ENCODE measurements at regions not wholly inside any gene's neighbourhood (a gene's known extent, or its start where the extent isn't known, plus 50 kb on each side); places are given as distances from the start of the nearest gene placed in this dataset.

DNA sequence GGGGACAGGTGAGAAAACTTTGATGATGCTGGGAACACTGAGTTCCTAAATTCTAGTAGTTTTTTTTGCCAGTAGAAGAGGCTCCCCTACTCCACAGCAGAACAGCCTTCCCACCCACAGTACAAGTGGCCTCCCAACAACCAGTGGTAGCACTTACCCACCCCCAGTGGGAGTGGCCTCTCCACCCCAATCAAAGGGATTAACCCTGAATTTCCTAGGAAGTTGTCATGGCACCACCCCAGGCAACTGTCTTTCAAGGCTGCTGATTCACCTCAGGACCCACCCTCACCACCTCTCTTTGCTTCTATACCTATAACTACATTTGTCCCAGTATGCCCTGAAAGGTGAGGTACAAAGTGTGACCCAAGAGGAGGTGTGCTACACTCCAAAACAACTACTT lies 81.4 kb upstream of the PRDX6 start:
- DNase-seq (ENCODE audit: low read depth, low spot score) (no peak), ATAC-seq (peak; percentile 58)
- H3K9me3 ChIP-seq (ENCODE audit: control insufficient read depth in 1 of 2, insufficient read depth in 1 of 2, low read depth in 1 of 2, low read length in 2 of 2): no peaks in the 10 kb centered on the region
- H3K36me3 ChIP-seq (ENCODE audit: control insufficient read depth in 1 of 2, insufficient read depth in 2 of 2, low read length in 2 of 2): no peaks in the 10 kb centered on the region
- H3K27me3 ChIP-seq (ENCODE audit: insufficient read depth, low read length): no peaks in the 10 kb centered on the region
- no peaks in the 10 kb centered on the region for H4K20me1 ChIP-seq (ENCODE audit: insufficient read depth)
- H3K4me2 ChIP-seq (ENCODE audit: low read length): no peak overlapping the region
- TF ChIP-seq JUND (IDR thresholded peaks at IDR 0.05) (no peak), EZH2phosphoT487 (IDR thresholded peaks at IDR 0.05; ENCODE audit: borderline replicate concordance) (no peak)
- TF ChIP-seq, protein P1, sequence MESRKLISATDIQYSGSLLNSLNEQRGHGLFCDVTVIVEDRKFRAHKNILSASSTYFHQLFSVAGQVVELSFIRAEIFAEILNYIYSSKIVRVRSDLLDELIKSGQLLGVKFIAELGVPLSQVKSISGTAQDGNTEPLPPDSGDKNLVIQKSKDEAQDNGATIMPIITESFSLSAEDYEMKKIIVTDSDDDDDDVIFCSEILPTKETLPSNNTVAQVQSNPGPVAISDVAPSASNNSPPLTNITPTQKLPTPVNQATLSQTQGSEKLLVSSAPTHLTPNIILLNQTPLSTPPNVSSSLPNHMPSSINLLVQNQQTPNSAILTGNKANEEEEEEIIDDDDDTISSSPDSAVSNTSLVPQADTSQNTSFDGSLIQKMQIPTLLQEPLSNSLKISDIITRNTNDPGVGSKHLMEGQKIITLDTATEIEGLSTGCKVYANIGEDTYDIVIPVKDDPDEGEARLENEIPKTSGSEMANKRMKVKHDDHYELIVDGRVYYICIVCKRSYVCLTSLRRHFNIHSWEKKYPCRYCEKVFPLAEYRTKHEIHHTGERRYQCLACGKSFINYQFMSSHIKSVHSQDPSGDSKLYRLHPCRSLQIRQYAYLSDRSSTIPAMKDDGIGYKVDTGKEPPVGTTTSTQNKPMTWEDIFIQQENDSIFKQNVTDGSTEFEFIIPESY (IDR thresholded peaks at IDR 0.05; ENCODE audit: extremely low read depth, insufficient replicate concordance, low read length): no peak
- ChIA-PET RAD21 (ENCODE audit: low non-redundant PET in 1 of 2, low total read pairs in 2 of 2, uncharacterized antibody in 2 of 2, unreplicated experiment in 2 of 2) (no interaction called here), POLR2A (no interaction called here), CTCF (no interaction called here)
- no peak overlapping the region for H3K4me3 ChIP-seq (replicated peaks in 1 of 2; ENCODE audit: low read depth in 1 of 2, low read length in 2 of 2)
- no peaks in the 10 kb centered on the region for H3K79me2 ChIP-seq (ENCODE audit: insufficient read depth, low read length)
- no peak overlapping the region for H3K27ac ChIP-seq (ENCODE audit: low read depth, low read length)
- no peak overlapping the region for H2AFZ ChIP-seq (ENCODE audit: low read depth, low read length, poor library complexity, severe bottlenecking)
- no peak overlapping the region for H3K9ac ChIP-seq (ENCODE audit: low read length)
- intact Hi-C loops (cut with micrococcal nuclease): no loop called here
- BruUV-seq (replicated peaks): no TSS peak
- no peaks in the 10 kb centered on the region for H3K9me2 ChIP-seq (ENCODE audit: insufficient read depth)
- peaks cover 9 to 31% of the 10 kb centered on the region in 2 experiments for H3K4me1 ChIP-seq (ENCODE audit: control insufficient read depth in 1 of 2, insufficient read depth in 2 of 2, low read length in 2 of 2)

DNA sequence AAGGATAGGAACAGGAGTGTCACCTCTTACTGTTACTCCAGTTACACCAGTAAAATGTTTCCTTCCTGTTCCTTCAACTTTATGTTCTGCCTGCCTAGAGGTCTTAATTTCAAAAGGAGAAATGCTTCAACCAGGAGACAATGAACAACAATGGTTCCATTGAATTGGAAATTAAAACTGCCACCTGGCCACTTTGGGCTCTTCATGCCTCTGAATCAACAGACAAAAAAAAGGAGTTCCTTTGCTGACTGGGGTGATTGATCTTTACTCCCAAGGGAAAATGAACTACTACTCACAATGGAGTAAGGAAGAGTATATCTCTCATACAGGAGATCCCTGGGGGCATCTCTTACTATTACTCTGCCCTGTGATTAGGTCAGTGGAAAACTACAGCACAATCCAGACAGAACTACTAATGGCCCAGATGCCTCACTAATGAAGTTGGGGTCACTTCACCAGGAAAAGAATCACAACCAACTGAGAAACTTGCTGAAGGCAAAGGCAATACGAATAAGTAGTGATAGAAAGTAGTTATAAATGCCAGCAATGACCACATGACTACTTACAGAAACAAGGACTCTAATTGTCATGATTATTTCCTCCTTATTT lies 76.6 kb upstream of the PRDX6 start:
- intact Hi-C loops (cut with micrococcal nuclease): loop anchor here (10.0 kb wide), 1 partner anchor 566 kb away; no protein-coding TSS in a partner anchor
- no peak for DNase-seq (ENCODE audit: low read depth, low spot score)
- ChIA-PET RAD21 (ENCODE audit: low non-redundant PET in 1 of 2, low total read pairs in 2 of 2, uncharacterized antibody in 2 of 2, unreplicated experiment in 2 of 2) (no interaction called here), CTCF (interaction anchor here (1.1 kb wide), 1 partner anchor 152 kb away, joined by 3 read pairs; no protein-coding TSS in a partner anchor), POLR2A (no interaction called here)
- H3K9me2 ChIP-seq (ENCODE audit: insufficient read depth): no peaks in the 10 kb centered on the region
- H3K9me3 ChIP-seq (ENCODE audit: control insufficient read depth in 1 of 2, insufficient read depth in 1 of 2, low read depth in 1 of 2, low read length in 2 of 2): no peaks in the 10 kb centered on the region
- no peak overlapping the region for H3K4me3 ChIP-seq (replicated peaks in 1 of 2; ENCODE audit: low read depth in 1 of 2, low read length in 2 of 2)
- no peak for ATAC-seq
- H4K20me1 ChIP-seq (ENCODE audit: insufficient read depth): no peaks in the 10 kb centered on the region
- no peak overlapping the region for H3K27ac ChIP-seq (ENCODE audit: low read depth, low read length)
- no TSS peak for BruUV-seq (replicated peaks)
- no peak for TF ChIP-seq EGR1 (IDR thresholded peaks at IDR 0.05; ENCODE audit: low read depth)
- TF ChIP-seq FOSL1 (IDR thresholded peaks at IDR 0.05; ENCODE audit: low read depth): no peak
- no peak for TF ChIP-seq POLR2A (IDR thresholded peaks at IDR 0.05; ENCODE audit: borderline replicate concordance, extremely low read depth, insufficient read depth, insufficient read length)
- no peak for TF ChIP-seq EZH2phosphoT487 (IDR thresholded peaks at IDR 0.05; ENCODE audit: borderline replicate concordance)
- H2AFZ ChIP-seq (ENCODE audit: low read depth, low read length, poor library complexity, severe bottlenecking): no peak overlapping the region
- no peaks in the 10 kb centered on the region for H3K79me2 ChIP-seq (ENCODE audit: insufficient read depth, low read length)
- H3K4me2 ChIP-seq (ENCODE audit: low read length): no peak overlapping the region
- peaks cover 0 to 11% of the 10 kb centered on the region in 2 experiments; a peak in 2 of 4 replicates for H3K4me1 ChIP-seq (ENCODE audit: control insufficient read depth in 1 of 2, insufficient read depth in 2 of 2, low read length in 2 of 2)
- no peaks in the 10 kb centered on the region for H3K27me3 ChIP-seq (ENCODE audit: insufficient read depth, low read length)
- no peak overlapping the region for H3K9ac ChIP-seq (ENCODE audit: low read length)
- no peaks in the 10 kb centered on the region for H3K36me3 ChIP-seq (ENCODE audit: control insufficient read depth in 1 of 2, insufficient read depth in 2 of 2, low read length in 2 of 2)
